ENCODE measurements at regions not wholly inside any gene's neighbourhood (a gene's known extent, or its start where the extent isn't known, plus 50 kb on each side); places are given as distances from the start of the nearest gene placed in this dataset.
A peak's percentile ranks its signal among the peaks of the same experiment; 100 is the strongest.

DNA sequence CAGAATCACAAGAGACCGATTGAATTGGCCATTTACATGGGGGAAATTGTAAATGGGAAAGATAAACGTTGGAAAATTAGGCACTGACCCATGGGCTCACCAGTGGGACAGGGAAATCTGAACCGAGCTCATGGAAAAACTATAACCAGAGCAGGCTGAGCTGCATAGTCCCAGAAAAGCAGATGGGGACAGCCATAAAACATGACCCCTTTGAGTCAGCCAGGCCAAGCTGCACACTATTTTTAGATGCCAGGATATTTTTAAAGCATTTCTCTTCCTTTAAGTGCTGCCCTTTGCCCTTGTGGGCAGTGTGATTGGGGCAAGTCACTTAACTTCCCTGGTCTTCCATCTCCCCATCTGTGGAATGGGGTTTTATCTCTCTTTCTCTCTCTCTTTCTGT is 184.1 kb downstream of the FOXD2 start:
- H4K91ac ChIP-seq (ENCODE audit: low read length) = no peak overlapping the region
- H2BK12ac ChIP-seq (ENCODE audit: low read length in 2 of 2) = no peak overlapping the region
- no peak overlapping the region for H2AFZ ChIP-seq (ENCODE audit: low read depth, low read length)
- no peak overlapping the region for H3K4ac ChIP-seq (ENCODE audit: low read depth in 1 of 2, low read length in 2 of 2)
- no peak overlapping the region for H3K14ac ChIP-seq (ENCODE audit: low read length in 2 of 2)
- H3K27me3 ChIP-seq (ENCODE audit: control insufficient read depth in 1 of 2, insufficient read depth in 1 of 2, low read length in 2 of 2) = peaks cover 3 to 20% of the 10 kb centered on the region in 2 experiments
- no peak overlapping the region for H3K4me3 ChIP-seq (ENCODE audit: insufficient read depth in 1 of 2, low read depth in 1 of 2, low read length in 2 of 2)
- no peaks in the 10 kb centered on the region for H3K9me3 ChIP-seq (ENCODE audit: control insufficient read depth, low read length)
- H2BK120ac ChIP-seq (ENCODE audit: low read depth, low read length) = no peak overlapping the region
- no peak overlapping the region for H3K18ac ChIP-seq (ENCODE audit: low read depth in 1 of 2, low read length in 2 of 2)
- no peaks in the 10 kb centered on the region for H3K4me1 ChIP-seq (ENCODE audit: control insufficient read depth, insufficient read depth, low read depth, low read length)
- no peak overlapping the region for H2BK5ac ChIP-seq (ENCODE audit: low read depth, low read length, poor library complexity, severe bottlenecking)
- H4K8ac ChIP-seq (ENCODE audit: low read length) = no peak overlapping the region
- no peaks in the 10 kb centered on the region for H3K36me3 ChIP-seq (ENCODE audit: control insufficient read depth in 1 of 2, insufficient read depth in 2 of 2, low read depth in 1 of 2, low read length in 2 of 2)
- H3K23ac ChIP-seq (ENCODE audit: low read length in 2 of 2) = no peak overlapping the region
- no peak overlapping the region for H3K27ac ChIP-seq (ENCODE audit: low read length, poor library complexity, severe bottlenecking)
- 31% methylated on average over 3 of the region's 3 CpGs for WGBS
- H2BK15ac ChIP-seq (ENCODE audit: low read depth, poor library complexity, severe bottlenecking) = no peak overlapping the region
- no peak overlapping the region for H3K4me2 ChIP-seq (ENCODE audit: low read length, poor library complexity, severe bottlenecking)
- no peak overlapping the region for H3K9ac ChIP-seq (ENCODE audit: low read length)
- H3K79me1 ChIP-seq (replicated peaks; ENCODE audit: low read length, poor library complexity, severe bottlenecking) = no peaks in the 10 kb centered on the region
- H2AK5ac ChIP-seq (ENCODE audit: low read length, severe bottlenecking) = no peak overlapping the region
- no peak for DNase-seq

DNA sequence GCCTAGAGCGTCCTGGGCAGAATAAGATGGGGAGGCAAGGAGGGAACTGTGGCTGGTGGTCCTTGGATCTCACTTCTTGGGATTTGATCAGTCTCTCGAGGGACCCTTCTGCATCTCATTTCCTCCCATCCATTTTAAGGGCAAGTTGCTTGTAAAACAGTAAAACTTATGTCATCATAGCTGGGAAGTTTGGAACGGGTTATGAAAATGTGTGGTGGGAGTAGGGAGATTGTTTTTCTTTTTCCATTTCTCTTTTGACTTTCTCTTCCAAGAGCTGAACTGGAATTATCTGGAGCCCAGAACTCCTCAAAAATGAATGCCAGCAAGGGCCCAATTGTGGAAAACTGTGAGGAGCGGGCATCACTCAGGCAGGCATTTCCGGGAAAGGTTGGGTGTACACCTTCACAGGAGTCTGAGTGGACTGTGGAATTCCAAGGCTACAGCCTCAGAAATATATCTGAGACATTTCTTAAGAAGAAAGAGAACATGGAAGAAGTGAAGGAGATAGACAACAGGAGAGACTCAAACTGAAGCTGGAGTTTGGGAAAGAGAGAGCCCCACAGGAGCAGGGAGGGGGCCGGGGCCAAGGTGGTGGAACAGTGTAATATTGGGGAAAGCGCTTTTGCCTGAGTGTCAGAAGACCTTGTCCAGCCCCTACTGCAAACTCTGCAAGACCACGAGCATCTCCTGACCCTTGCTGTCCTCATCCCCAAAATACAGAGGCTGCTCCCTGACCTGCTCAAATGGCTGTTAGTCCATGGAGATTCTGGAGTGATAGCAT is 185.1 kb downstream of the FOXD2 start:
- Histone ChIP-seq H3K27me3 (ENCODE audit: control insufficient read depth in 1 of 2, insufficient read depth in 1 of 2, low read length in 2 of 2) (peaks cover 3 to 23% of the 10 kb centered on the region in 2 experiments), H3K9me3 (ENCODE audit: control insufficient read depth, low read length) (no peaks in the 10 kb centered on the region), H3K4ac (ENCODE audit: low read depth in 1 of 2, low read length in 2 of 2) (no peak overlapping the region), H2BK5ac (ENCODE audit: low read depth, low read length, poor library complexity, severe bottlenecking) (no peak overlapping the region), H3K4me3 (ENCODE audit: insufficient read depth in 1 of 2, low read depth in 1 of 2, low read length in 2 of 2) (no peak overlapping the region), H2BK12ac (ENCODE audit: low read length in 2 of 2) (no peak overlapping the region), H3K79me1 (replicated peaks; ENCODE audit: low read length, poor library complexity, severe bottlenecking) (no peaks in the 10 kb centered on the region), H3K4me2 (ENCODE audit: low read length, poor library complexity, severe bottlenecking) (no peak overlapping the region), H2AK5ac (ENCODE audit: low read length, severe bottlenecking) (no peak overlapping the region), H3K23ac (ENCODE audit: low read length in 2 of 2) (no peak overlapping the region), H3K4me1 (ENCODE audit: control insufficient read depth, insufficient read depth, low read depth, low read length) (no peaks in the 10 kb centered on the region), H2BK15ac (ENCODE audit: low read depth, poor library complexity, severe bottlenecking) (no peak overlapping the region), H2AFZ (ENCODE audit: low read depth, low read length) (no peak overlapping the region), H2BK120ac (ENCODE audit: low read depth, low read length) (no peak overlapping the region), H4K91ac (ENCODE audit: low read length) (no peak overlapping the region), H4K8ac (ENCODE audit: low read length) (no peak overlapping the region), H3K27ac (ENCODE audit: low read length, poor library complexity, severe bottlenecking) (no peak overlapping the region), H3K36me3 (ENCODE audit: control insufficient read depth in 1 of 2, insufficient read depth in 2 of 2, low read depth in 1 of 2, low read length in 2 of 2) (no peaks in the 10 kb centered on the region), H3K14ac (ENCODE audit: low read length in 2 of 2) (no peak overlapping the region), H3K18ac (ENCODE audit: low read depth in 1 of 2, low read length in 2 of 2) (no peak overlapping the region), H3K9ac (ENCODE audit: low read length) (no peak overlapping the region)
- WGBS = 88% methylated on average over 4 of the region's 8 CpGs
- no peak for DNase-seq

DNA sequence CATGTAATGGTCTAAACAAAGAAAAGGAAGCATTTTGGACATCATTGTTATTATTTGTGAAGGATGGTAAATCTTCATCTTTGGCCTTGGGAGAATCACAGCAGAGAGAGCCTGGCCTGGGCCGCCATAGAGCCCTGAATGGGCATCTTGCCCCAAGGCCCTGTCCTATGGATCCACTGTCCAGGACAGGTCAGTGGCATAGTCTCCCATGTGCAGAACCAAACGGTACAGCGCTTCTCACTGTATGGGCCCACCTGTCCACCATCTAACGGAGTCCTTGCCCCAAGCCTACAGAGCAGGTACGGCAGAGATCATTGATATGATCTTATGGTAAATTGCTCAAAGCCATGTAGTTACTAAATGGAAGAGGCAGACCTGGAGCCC is 185.7 kb downstream of the FOXD2 start:
- H4K91ac ChIP-seq (ENCODE audit: low read length) = no peak overlapping the region
- DNase-seq = no peak
- H3K18ac ChIP-seq (ENCODE audit: low read depth in 1 of 2, low read length in 2 of 2) = no peak overlapping the region
- H2AK5ac ChIP-seq (ENCODE audit: low read length, severe bottlenecking) = no peak overlapping the region
- no peak overlapping the region for H3K4ac ChIP-seq (ENCODE audit: low read depth in 1 of 2, low read length in 2 of 2)
- no peak overlapping the region for H2BK120ac ChIP-seq (ENCODE audit: low read depth, low read length)
- H3K23ac ChIP-seq (ENCODE audit: low read length in 2 of 2) = no peak overlapping the region
- no peak overlapping the region for H3K4me3 ChIP-seq (ENCODE audit: insufficient read depth in 1 of 2, low read depth in 1 of 2, low read length in 2 of 2)
- no peaks in the 10 kb centered on the region for H3K4me1 ChIP-seq (ENCODE audit: control insufficient read depth, insufficient read depth, low read depth, low read length)
- H3K27ac ChIP-seq (ENCODE audit: low read length, poor library complexity, severe bottlenecking) = no peak overlapping the region
- H3K27me3 ChIP-seq (ENCODE audit: control insufficient read depth in 1 of 2, insufficient read depth in 1 of 2, low read length in 2 of 2) = peaks cover 3 to 23% of the 10 kb centered on the region in 2 experiments
- no peak overlapping the region for H2BK15ac ChIP-seq (ENCODE audit: low read depth, poor library complexity, severe bottlenecking)
- H3K14ac ChIP-seq (ENCODE audit: low read length in 2 of 2) = peak overlapping the region in 1 of 2 experiments; percentile 36
- no peak overlapping the region for H4K8ac ChIP-seq (ENCODE audit: low read length)
- H3K36me3 ChIP-seq (ENCODE audit: control insufficient read depth in 1 of 2, insufficient read depth in 2 of 2, low read depth in 1 of 2, low read length in 2 of 2) = no peaks in the 10 kb centered on the region
- H2BK12ac ChIP-seq (ENCODE audit: low read length in 2 of 2) = no peak overlapping the region
- no peaks in the 10 kb centered on the region for H3K79me1 ChIP-seq (replicated peaks; ENCODE audit: low read length, poor library complexity, severe bottlenecking)
- H3K4me2 ChIP-seq (ENCODE audit: low read length, poor library complexity, severe bottlenecking) = no peak overlapping the region
- no peak overlapping the region for H2AFZ ChIP-seq (ENCODE audit: low read depth, low read length)
- H3K9me3 ChIP-seq (ENCODE audit: control insufficient read depth, low read length) = no peaks in the 10 kb centered on the region
- WGBS = 83% methylated on average over 5 of the region's 5 CpGs
- no peak overlapping the region for H2BK5ac ChIP-seq (ENCODE audit: low read depth, low read length, poor library complexity, severe bottlenecking)
- H3K9ac ChIP-seq (ENCODE audit: low read length) = no peak overlapping the region

DNA sequence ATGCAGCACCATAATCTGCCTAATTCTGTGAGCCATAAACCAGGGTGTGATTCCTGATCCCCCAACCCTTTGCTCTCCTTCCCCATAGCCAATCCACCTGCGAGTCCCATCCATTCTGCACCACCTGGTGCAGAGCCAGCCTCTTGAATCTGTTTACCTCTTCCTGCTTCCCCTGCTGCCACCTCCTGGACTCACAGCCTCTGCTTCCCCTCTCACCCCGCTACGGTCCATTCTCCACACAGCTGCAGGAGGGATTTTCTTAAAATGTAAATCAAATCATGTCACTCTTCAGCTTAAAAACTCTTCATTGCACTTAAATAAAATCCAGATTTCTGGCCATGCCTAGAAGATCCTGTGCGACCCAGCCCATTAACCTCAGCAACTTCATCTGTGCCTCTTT is 186.7 kb downstream of the FOXD2 start:
- DNase-seq = no peak
- no peak overlapping the region for H3K4me2 ChIP-seq (ENCODE audit: low read length, poor library complexity, severe bottlenecking)
- no peaks in the 10 kb centered on the region for H3K79me1 ChIP-seq (replicated peaks; ENCODE audit: low read length, poor library complexity, severe bottlenecking)
- no peak overlapping the region for H2AK5ac ChIP-seq (ENCODE audit: low read length, severe bottlenecking)
- no peak overlapping the region for H4K91ac ChIP-seq (ENCODE audit: low read length)
- H3K4ac ChIP-seq (ENCODE audit: low read depth in 1 of 2, low read length in 2 of 2) = no peak overlapping the region
- no peak overlapping the region for H3K18ac ChIP-seq (ENCODE audit: low read depth in 1 of 2, low read length in 2 of 2)
- H4K8ac ChIP-seq (ENCODE audit: low read length) = no peak overlapping the region
- no peak overlapping the region for H2BK12ac ChIP-seq (ENCODE audit: low read length in 2 of 2)
- H3K9ac ChIP-seq (ENCODE audit: low read length) = no peak overlapping the region
- no peaks in the 10 kb centered on the region for H3K4me1 ChIP-seq (ENCODE audit: control insufficient read depth, insufficient read depth, low read depth, low read length)
- no peak overlapping the region for H3K4me3 ChIP-seq (ENCODE audit: insufficient read depth in 1 of 2, low read depth in 1 of 2, low read length in 2 of 2)
- H2BK120ac ChIP-seq (ENCODE audit: low read depth, low read length) = no peak overlapping the region
- H2AFZ ChIP-seq (ENCODE audit: low read depth, low read length) = no peak overlapping the region
- no peak overlapping the region for H3K23ac ChIP-seq (ENCODE audit: low read length in 2 of 2)
- no peak overlapping the region for H2BK5ac ChIP-seq (ENCODE audit: low read depth, low read length, poor library complexity, severe bottlenecking)
- H3K27me3 ChIP-seq (ENCODE audit: control insufficient read depth in 1 of 2, insufficient read depth in 1 of 2, low read length in 2 of 2) = peaks cover 3 to 27% of the 10 kb centered on the region in 2 experiments
- no peak overlapping the region for H3K14ac ChIP-seq (ENCODE audit: low read length in 2 of 2)
- no peaks in the 10 kb centered on the region for H3K36me3 ChIP-seq (ENCODE audit: control insufficient read depth in 1 of 2, insufficient read depth in 2 of 2, low read depth in 1 of 2, low read length in 2 of 2)
- 34% methylated on average over 4 of the region's 4 CpGs for WGBS
- H2BK15ac ChIP-seq (ENCODE audit: low read depth, poor library complexity, severe bottlenecking) = no peak overlapping the region
- no peaks in the 10 kb centered on the region for H3K9me3 ChIP-seq (ENCODE audit: control insufficient read depth, low read length)
- no peak overlapping the region for H3K27ac ChIP-seq (ENCODE audit: low read length, poor library complexity, severe bottlenecking)

Data from mesenchymal stem cell (in vitro differentiated cells and primary cell).